Osteoblast (primary cell): ENCODE measurements at regions not wholly inside any gene's neighbourhood (a gene's known extent, or its start where the extent isn't known, plus 50 kb on each side); places are given as distances from the start of the nearest gene placed in this dataset.
A peak's percentile ranks its signal among the peaks of the same experiment; 100 is the strongest.

ENCODE experiments used
- DNase-seq: peaks from one replicate; pipeline ENCODE4 v3.0.0; 2011; ENCODE audit warnings: low spot score, mixed read lengths; ENCODE audit not compliant: insufficient read length; ENCODE audit errors: missing footprints
- H2AFZ ChIP-seq: 2 replicates; pipeline ENCODE4 v1.6.0; 2011; ENCODE audit warnings: mild to moderate bottlenecking, low read length
- H3K27ac ChIP-seq: 2 replicates; pipeline ENCODE4 v1.5.1; 2011; ENCODE audit warnings: mild to moderate bottlenecking, low read depth, low read length, moderate library complexity
- H3K27me3 ChIP-seq: 2 replicates; pipeline ENCODE4 v1.6.0; 2012; ENCODE audit warnings: mild to moderate bottlenecking, control low read depth, inconsistent platforms, low read length, moderate library complexity; ENCODE audit not compliant: insufficient read depth
- H3K36me3 ChIP-seq: 2 replicates; pipeline ENCODE4 v1.5.1; 2011; ENCODE audit warnings: mild to moderate bottlenecking, low read length, control low read depth, moderate library complexity; ENCODE audit not compliant: insufficient read depth
- H3K4me1 ChIP-seq: 2 replicates; pipeline ENCODE4 v1.5.1; 2011; ENCODE audit warnings: mild to moderate bottlenecking, low read length, control low read depth, moderate library complexity; ENCODE audit not compliant: insufficient read depth
- H3K4me2 ChIP-seq: 2 replicates; pipeline ENCODE4 v1.6.0; 2011; ENCODE audit warnings: mild to moderate bottlenecking, low read length; ENCODE audit not compliant: insufficient read depth
- H3K4me3 ChIP-seq: fragments of 200-600 bp; sonication (generic); 3 replicates; pipeline ENCODE4 v1.5.1; 2012; ENCODE audit warnings: mild to moderate bottlenecking, low read length, inconsistent platforms; ENCODE audit not compliant: insufficient read depth
- H3K79me2 ChIP-seq: 2 replicates; pipeline ENCODE4 v1.6.0; 2012; ENCODE audit warnings: mild to moderate bottlenecking, low read length, control low read depth, inconsistent platforms; ENCODE audit not compliant: insufficient read depth
- H3K9me3 ChIP-seq: 2 replicates; pipeline ENCODE4 v1.5.1; 2011; ENCODE audit warnings: low read depth, low read length, control low read depth
- H4K20me1 ChIP-seq: 2 replicates; pipeline ENCODE4 v1.6.0; 2012; ENCODE audit warnings: mild to moderate bottlenecking, low read length, control low read depth; ENCODE audit not compliant: insufficient read depth
- CTCF ChIP-seq: IDR thresholded peaks from 2 replicates; pipeline ENCODE4 v1.5.1; 2011; ENCODE audit warnings: mild to moderate bottlenecking, low read depth, low read length, moderate library complexity; ENCODE audit errors: extremely low read depth

- Histone ChIP-seq H4K20me1 (no peaks in the 10 kb centered on the region), H3K27me3 (no peaks in the 10 kb centered on the region), H3K9me3 (no peaks in the 10 kb centered on the region), H3K4me3 (no peak overlapping the region), H3K36me3 (no peaks in the 10 kb centered on the region), H3K4me1 (no peaks in the 10 kb centered on the region), H3K4me2 (no peak overlapping the region), H3K79me2 (no peaks in the 10 kb centered on the region), H3K27ac (no peak overlapping the region), H2AFZ (no peak overlapping the region)
- DNase-seq: no peak
- no peak for TF ChIP-seq CTCF
Measured at GRCh38 chr5:153187503-153187902, 303.0 kb upstream of the GRIA1 start.

GRCh38 chr5:153206361-153206760, 284.1 kb upstream of the GRIA1 start:
- no peak overlapping the region for H3K4me2 ChIP-seq
- no peaks in the 10 kb centered on the region for H3K79me2 ChIP-seq
- DNase-seq: no peak
- H3K27me3 ChIP-seq: no peaks in the 10 kb centered on the region
- no peak overlapping the region for H3K27ac ChIP-seq
- H3K9me3 ChIP-seq: no peaks in the 10 kb centered on the region
- H3K4me3 ChIP-seq: no peak overlapping the region
- H3K4me1 ChIP-seq: no peaks in the 10 kb centered on the region
- TF ChIP-seq CTCF: no peak
- H4K20me1 ChIP-seq: no peaks in the 10 kb centered on the region
- no peak overlapping the region for H2AFZ ChIP-seq
- H3K36me3 ChIP-seq: no peaks in the 10 kb centered on the region

- Histone ChIP-seq H3K27me3 (no peaks in the 10 kb centered on the region), H3K36me3 (no peaks in the 10 kb centered on the region), H4K20me1 (no peaks in the 10 kb centered on the region), H2AFZ (no peak overlapping the region), H3K9me3 (no peaks in the 10 kb centered on the region), H3K79me2 (no peaks in the 10 kb centered on the region), H3K4me1 (no peaks in the 10 kb centered on the region), H3K4me2 (no peak overlapping the region), H3K27ac (no peak overlapping the region), H3K4me3 (no peak overlapping the region)
- DNase-seq: no peak
- TF ChIP-seq CTCF: no peak
Measured at GRCh38 chr5:153209016-153209415, 281.5 kb upstream of the GRIA1 start.

GRCh38 chr5:153209687-153210086, 280.8 kb upstream of the GRIA1 start:
- no peaks in the 10 kb centered on the region for H3K79me2 ChIP-seq
- peak overlapping the region; percentile 31 for H2AFZ ChIP-seq
- peak overlapping the region; percentile 30 for H3K4me2 ChIP-seq
- no peaks in the 10 kb centered on the region for H4K20me1 ChIP-seq
- TF ChIP-seq CTCF: no peak
- H3K4me3 ChIP-seq: no peak overlapping the region
- no peak for DNase-seq
- no peak overlapping the region for H3K27ac ChIP-seq
- no peaks in the 10 kb centered on the region for H3K4me1 ChIP-seq
- H3K9me3 ChIP-seq: no peaks in the 10 kb centered on the region
- H3K27me3 ChIP-seq: no peaks in the 10 kb centered on the region
- no peaks in the 10 kb centered on the region for H3K36me3 ChIP-seq
